HG03520 (cell line): ENCODE measurements at regions not wholly inside any gene's neighbourhood (a gene's known extent, or its start where the extent isn't known, plus 50 kb on each side); places are given as distances from the start of the nearest gene placed in this dataset.

ENCODE experiments used
- ATAC-seq: cut with Tn5 transposase; IDR thresholded peaks from one replicate; pipeline ENCODE4 v1.9.1; 2021; ENCODE audit warnings: mild to moderate bottlenecking, moderate library complexity; ENCODE audit not compliant: unreplicated experiment

DNA sequence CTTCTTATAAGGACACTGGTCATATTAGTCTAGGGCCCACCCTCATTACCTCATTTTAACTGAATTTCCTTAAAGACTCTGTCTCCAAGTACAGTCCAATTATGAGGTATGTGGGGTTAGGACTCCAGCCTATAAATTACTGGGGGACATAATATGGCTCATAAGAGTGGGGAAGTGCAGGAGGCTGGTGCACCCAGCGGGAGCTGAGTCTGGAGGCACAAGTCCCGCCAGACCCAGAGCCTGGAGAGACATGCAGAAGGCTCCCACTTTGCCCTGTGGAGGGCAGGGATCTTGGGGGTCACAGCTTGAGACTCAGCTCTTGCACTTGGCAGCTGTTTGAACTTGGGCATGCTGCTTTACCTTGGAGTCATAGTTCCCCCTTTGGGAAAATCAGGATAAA is 250.4 kb downstream of the RHOU start:
- ATAC-seq, result no peak

DNA sequence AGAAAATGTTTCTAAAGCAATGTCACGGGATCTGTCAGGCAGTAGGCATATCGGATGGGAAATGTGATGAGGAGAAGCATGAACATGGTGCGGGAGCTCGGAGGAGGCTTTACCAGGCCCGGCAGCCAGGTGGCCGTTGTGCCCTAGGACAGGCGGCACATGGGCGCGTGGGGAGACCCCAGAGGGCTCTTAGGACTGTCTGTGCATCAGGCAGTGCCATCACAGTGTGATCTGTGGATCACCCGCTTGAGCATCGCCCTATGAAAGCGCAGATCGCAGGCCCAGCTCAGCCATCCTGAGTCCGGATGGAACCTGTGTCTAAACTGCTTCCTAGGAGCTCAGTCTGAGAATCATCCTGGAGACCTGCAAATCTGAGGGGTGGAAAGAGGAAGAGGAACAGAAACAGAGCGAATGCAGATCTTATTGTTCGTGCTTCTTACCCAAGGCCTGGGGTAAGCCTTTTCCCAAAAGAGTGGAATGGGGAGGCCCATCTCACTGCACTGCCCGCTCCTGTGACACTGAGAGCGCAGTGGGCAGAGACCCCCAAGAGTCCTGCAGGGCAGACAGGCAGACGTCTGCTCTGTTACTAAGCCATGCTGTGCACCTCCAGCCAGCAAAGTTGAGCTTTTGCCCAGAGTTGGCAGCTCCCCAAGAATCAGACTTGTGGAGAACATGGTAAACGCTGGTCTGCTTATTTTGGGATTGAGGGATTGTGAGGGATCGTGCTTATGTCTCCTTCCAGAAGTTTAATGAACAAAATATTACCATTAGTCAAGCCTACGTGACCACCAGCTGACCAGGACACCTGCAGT is 251.0 kb downstream of the RHOU start:
- ATAC-seq, result no peak

DNA sequence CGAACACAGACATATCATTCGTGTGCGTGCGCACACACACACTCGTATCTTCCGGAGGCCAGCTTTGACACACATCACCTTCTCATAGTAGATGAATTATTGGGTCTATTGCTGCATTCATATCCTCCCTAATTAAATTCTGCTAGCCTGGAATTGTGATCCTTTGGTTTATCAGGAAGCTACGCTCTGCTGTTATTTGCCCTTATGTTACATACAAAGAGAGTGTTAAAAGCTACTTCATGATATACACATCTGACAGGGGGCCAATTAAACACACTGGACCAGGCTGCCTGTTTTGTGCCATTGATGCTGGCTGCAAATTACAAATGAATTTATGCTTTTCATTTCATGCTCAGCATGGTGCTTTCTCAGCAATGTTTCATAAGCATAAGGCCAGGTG is 252.0 kb downstream of the RHOU start:
- no peak for ATAC-seq

DNA sequence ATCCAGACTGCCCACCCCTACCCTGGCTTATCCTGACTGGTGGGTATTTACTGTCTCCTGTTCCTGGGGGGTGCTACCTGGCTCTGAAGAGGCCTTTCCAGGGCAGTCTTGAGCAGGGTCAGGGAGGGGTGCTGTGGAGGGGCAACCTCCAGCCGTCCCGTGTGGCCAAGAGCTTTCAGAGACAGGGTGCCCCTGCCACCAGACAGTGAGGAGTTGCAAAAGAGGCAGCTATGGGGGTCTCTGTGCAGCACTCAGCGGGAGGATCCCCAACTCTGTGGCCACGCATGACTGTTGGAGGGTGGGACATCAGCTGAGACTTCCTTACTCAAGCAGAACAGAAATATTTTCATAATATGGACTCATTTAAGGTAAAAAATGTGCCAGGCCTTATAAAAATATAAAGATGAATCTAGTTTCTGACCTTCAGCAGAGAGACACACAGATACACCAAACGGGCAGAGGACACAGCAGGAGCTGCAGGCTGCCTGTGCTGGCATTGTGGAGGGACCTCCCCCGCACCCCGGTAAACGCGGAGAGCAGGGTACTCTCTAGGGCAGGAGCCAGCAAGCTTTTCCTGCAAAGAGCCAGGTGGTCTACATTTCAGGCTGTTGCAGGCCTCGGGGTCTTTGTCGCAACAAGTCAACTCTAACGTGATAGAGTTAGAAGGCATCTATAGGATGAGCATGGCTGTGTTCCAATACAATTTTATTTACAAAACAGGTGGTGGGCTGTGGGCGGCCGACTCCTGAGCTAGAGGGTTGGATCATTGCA is 252.6 kb downstream of the RHOU start:
- ATAC-seq, result no peak

DNA sequence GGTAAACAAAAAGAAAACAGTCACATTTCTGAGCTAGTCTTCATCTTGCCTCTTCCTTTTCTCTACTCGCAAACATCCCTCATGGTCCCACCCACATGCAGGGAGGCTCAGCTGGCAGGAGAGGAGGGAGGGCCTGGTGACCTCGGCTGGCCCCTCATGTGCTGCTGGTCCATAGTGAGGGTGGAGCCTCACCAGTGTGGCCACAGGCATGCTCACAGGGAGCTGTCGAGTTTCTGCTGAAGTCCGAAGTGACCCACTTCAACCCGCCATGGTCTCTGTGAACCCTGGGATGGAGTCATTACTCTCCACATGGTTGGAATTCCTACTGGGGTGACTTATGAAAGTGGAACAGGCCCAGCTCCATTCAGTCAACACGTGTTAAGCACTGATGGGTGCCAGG is 253.4 kb downstream of the RHOU start:
- ATAC-seq, result no peak

DNA sequence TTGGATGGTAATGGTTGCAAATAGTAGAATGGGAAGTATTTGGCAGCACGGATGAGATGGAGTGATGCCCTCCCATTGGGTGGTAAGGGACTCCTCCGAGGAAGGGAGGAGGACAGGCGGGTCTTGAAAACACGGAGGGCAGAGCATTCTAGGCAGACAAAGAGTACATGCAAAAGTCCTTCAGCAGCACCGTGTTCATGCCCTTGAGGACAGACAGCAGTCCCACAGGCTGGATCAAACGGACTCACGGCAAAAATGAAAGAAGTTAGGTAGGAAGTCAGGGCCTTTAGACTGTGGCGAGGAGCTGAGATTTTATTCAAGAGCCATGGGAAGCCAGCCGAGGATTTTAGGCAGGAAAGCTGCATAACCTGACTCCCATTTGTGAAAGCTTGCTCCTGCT is 253.9 kb downstream of the RHOU start:
- ATAC-seq, result no peak

DNA sequence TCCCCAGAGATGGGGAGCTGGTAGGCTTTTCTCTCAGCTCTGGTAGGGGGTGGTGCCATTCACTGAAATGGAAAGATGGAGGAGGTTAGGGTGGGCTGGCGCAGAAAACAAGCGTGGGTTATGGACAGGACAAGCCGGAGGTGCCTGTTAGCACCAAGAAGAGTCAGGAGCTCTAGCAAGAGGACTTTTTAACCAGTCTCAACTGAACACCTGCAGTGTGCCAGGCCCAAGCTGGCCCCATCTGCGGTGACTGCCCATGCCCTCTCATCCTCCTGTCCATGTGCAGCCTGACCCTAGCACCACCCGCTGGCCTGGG is 254.4 kb downstream of the RHOU start:
- no peak for ATAC-seq

DNA sequence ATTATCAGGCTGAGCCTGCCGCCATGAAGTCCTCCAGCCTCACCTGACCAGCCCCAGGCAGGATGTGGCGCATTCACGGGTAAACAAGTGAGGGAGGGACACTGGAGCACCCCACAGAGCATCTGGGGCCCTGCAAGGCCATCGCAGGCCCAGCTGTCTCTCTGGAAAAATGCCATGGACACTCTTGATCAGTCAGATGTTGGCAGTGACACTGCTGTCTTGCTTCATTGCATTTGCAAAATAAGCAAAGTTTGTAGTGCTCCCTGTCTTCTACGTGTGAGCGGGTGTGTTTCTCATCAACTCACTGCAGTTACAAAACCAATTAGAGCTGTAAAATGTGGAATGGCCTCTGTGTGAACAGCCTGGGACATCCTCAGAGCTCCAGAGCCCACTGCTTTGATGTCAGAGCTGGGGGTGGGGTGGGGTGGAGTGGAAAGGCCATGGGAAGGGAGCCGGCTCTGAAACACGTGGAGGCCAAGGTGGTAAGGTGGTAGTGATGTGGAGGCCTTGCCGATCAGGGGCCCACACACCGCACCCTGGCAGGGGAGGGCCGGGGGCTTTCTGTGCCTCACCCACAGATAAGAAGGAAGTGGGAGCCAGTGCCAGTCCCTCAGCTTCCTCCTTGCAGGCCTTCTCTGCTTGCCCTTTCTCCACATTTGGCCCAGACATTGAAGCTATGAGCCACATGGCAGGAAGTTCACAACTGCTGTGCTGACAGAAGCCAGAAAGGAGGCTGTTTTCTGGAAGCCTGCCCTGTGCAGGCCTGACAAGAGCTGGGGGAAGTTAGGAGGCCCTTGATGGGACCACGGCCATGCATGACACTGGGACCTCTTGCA is 254.9 kb downstream of the RHOU start:
- ATAC-seq, result no peak

DNA sequence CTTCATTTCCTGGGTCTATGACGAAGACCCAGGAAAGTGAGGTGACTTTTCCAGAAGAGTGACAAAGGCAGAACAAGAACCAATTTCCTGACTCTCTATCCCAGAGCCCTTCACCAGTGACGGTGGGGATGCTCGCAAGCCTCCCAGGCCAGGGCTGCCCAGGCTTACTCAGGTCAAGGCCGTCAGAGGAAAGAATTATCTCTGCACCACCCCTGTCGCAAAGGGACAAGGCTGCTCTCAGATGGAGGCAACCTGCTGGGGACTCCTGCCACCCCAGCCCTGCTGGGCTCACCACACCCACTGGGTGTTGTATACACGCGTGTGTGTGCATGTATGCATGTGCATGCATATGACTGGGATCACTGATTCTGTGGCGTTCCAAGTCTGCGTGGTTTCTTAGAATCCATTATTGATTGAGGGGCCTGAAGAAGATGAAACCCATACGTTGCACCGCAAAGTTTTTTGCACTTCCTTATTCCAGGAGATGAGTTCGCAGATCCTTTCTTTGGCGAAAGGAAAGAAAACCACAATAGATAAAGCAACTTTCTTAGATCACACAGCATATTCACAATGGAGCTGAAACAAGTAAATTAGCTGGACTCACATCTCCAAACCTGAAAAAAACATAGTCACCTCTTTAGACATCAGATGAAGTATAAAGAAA is 255.8 kb downstream of the RHOU start:
- no peak for ATAC-seq

DNA sequence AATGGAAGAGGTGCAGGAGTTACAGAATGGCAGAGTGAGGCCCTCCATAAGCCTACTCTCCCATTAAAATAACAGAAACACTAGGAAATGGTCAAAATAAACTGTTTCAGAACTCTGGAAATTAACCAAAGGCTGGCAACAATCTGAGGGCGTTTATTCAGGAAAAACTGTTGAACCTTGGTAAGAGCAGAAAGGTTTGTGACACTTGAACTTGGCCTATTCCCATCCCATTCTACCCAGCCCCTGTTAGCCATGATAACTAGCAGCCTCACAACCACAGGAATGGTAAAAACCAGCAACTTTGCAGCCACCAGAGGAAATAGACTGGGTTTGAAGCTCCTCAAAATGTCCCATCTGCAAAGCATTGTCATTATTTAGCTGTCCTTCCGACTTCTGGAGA is 256.8 kb downstream of the RHOU start:
- no peak for ATAC-seq

DNA sequence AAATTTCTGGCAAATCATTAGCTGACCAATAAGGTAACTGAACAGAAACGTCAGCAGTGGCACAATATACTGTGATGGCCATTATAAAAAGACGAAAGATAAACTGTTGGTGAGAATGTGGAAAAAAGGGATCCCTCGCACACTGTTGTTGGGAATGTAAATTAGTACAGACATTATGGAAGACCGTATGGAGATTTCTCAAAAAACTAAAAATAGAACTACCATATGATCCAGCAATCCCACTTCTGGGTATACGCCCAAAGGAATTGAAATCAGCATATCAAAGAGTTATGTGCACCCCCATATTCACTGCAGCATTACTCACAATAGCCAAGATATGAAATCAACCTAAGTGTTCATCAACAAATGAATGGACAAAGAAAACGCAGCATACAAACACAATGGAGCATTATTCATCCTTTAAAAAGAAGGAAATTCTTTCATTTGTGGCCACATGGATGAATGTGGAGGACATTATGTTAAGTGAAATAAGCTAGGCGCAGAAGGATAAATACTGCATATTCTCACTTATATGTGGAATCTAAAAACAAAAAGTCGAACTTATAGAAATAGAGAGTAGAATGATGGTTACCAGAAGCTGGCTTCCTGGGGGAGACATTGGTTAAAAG is 257.7 kb downstream of the RHOU start:
- ATAC-seq, result no peak

DNA sequence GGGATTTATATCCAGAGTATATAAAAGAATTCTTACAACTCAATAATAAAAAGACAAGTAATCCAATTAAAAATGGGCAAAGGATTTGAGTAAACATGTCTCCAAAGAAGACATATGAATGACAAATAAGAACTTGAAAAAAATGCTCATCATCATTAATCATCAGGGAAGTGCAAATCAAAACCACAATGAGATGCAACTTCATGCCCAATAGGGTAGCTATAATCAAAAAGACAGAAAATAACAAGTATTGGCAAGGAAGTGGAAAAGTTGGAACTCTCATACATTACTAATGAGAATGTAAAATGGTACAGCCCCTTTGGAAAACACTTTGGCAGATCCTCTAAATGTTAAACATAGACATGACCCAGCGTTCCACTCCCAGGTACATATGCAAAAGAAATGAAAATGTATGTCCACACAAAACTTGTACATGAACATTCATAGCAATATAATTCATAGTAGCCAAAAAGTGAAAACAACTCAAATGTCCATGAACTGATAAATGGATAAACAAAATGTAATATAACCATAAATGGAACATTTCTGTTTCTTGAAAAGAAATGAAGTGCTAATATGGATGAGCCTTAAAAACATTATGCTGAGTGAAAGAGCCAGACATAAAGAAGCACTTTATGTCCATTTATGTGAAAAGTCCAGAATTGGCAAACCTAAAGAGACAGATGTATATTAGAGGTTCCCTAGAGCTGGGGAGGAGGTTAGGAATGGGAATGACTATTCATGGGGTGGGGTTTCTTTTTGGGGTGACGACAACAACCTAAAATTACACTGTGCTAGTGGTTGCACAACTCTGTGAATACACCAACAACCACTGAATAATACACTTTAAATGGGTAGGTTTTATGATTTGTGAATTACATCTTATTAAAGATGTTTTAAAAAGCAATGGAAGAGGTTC is 259.7 kb downstream of the RHOU start:
- no peak for ATAC-seq

DNA sequence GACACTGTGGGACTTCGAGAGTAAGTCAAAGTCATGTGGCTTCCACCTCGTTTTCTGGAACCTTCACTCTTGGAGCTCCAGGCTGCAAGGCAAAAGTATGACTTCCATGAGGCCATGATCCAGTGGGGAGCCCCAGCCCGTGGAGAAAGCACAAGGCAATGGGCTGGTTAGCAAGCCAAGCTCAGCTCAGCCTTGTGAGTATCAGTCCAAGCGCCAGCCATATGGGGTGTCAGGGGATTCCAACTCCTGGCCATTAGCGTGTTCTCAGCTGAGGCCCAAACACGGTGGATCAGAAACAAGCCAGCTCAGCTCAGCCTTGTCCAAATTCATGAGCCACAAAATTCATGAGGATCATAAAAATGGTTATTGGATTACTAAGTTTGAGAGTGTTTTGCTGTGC is 261.0 kb downstream of the RHOU start:
- no peak for ATAC-seq

DNA sequence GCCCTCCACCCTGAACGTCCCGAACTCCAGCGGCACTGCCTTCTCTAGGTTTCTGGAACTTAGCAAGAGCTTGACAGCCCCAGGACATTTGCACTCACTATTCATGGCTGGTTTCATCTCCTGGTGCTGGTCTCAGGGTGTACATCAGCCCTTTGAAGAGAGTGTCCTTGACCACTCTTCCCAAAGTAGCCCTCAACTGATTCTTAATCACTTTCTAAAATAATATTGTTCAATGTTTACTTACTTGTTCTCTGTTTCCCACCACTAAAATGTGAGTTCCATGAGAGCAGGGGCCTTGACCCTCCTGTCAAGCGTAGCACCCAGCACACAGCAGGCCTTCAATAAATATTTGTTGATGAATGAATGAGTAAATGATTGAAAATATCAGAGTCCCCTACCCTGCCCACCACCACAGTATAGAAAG is 262.5 kb downstream of the RHOU start:
- ATAC-seq, result no peak

DNA sequence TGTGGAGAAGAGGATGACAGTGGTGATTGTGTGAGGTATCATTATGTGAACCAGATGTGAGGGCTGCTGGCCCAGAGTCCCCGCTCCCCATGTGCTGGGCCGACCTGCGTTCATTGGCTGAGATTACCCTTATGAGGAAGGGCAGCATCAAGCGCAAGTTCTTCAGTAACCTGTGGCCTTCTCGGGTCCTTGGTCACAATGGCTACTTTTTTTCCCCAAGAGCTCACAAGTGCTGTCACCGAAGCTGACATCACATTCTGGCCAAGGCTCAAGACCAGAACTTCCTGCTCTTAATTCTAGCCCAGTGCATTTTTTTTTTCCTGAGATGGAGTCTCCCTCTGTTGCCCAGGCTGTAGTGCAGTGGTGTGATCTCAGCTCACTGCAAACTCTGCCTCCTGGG is 262.9 kb downstream of the RHOU start:
- ATAC-seq, result no peak

DNA sequence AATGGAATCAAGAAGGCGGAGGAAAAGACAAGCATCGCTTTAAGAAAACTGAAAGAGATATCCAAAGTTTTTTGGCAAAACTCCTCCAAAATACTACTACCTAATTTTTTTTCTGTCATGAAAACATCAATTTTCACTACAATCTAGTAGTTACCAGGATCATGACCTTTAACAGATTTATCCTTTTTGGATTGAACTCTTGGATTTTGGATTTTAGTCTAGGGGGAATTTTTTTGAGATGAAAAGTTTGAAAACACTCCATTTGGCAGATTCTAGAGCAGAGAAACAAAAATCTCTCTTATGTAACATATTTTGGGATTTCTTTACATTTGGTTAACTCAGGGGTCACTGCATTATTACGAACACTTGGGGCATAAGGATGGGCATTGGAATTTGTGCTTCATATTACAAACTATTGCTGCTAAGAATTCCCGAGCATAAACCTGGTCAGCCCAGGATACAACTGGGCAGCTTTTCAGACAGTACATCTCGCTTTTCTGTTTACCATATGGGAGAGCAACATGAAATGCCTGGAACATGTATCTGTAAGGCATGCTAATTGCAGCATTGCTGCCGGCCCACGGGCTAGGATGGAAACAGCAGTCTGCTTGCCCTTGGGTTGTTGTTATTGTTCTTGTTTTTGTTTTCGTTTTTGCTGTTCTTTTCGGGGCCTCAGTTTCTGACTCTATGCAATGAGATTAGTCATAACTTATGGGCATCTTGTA is 264.3 kb downstream of the RHOU start:
- ATAC-seq, result no peak

DNA sequence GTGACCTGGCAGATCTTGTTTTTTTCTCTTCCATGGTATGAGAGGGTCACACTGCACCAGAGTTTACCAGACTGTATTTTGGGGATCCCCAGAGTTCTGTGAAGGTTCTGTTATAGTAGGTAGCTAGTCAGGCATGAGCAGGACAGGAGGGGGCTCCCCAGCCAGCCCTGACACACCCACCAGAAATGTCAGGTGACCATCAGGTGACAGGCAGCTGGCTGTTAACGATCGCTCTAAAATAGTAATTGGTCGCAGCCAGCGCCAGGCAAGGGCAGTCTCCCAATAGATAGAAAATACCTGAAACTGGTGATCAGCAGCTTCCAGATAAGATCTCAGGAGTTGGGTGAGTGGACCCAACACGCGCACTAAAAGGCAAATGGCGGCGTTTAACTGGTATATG is 264.9 kb downstream of the RHOU start:
- ATAC-seq, result no peak

DNA sequence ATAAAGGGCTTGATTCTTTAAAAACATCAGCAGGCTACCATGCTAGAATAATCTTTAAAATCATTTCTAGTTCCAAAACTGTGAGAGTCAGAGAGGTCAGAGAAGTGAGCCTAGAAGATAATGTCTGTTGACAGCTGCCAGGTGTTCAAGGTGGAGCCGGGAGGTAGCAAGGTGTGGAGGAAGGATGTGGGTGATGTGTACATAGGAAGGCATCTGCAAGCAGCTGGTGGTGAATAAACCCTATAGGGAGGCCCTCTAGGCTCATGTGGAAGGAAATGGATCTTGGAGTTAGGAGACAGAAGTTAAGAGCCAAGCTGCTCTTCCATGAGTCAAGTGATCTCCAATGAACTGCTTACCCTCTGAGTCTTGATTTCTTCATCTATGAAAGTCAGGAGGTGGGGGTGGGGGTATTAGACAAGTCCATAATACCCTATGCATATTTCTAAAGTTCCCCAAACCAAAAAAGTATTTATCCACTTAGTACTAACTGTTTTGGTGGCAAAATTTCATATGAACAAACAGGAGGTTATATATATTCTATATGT is 266.3 kb downstream of the RHOU start:
- no peak for ATAC-seq

DNA sequence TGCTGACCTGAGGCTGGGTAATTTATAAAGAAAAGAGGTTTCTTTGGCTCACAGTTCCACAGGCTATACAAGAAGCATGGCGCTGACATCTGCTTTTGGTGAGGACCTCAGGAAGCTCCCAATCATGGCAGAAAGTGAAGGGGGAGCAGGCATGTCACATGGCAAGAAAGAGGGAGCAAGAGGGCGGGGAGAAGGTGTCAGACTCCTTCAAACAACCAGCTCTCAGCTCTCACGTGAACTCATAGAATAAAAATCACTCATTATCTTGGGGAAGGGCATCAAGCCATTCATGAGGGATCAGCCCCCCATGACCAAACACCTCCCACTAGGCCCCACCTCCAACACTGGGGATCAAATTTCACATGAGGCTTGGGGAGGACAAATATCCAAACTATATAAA is 266.8 kb downstream of the RHOU start:
- ATAC-seq, result no peak
